NB4 (cell line): ENCODE measurements at regions not wholly inside any gene's neighbourhood (a gene's known extent, or its start where the extent isn't known, plus 50 kb on each side); places are given as distances from the start of the nearest gene placed in this dataset.

Experiments used
- DNase-seq: peaks from one replicate; pipeline ENCODE4 v3.0.0; 2010; ENCODE audit warnings: low read depth
- H3K4me3 ChIP-seq: one replicate; pipeline ENCODE4 v1.5.1; 2011; ENCODE audit warnings: mild to moderate bottlenecking, low read depth, low read length, moderate library complexity
- MYC ChIP-seq: IDR thresholded peaks from 2 replicates; pipeline ENCODE4 v1.6.1; 2011; ENCODE audit warnings: low read depth, low read length
- POLR2A ChIP-seq: IDR thresholded peaks from 2 replicates; pipeline ENCODE4 v1.6.1; 2011; ENCODE audit warnings: mild to moderate bottlenecking; ENCODE audit not compliant: insufficient read length; ENCODE audit errors: extremely low read depth
- TF ChIP-seq, protein P1 (sequence below): IDR thresholded peaks from one replicate; pipeline ENCODE4 v1.5.1; 2012; ENCODE audit warnings: low read depth, low read length
- TF ChIP-seq, protein P2 (sequence below): IDR thresholded peaks from 2 replicates; pipeline ENCODE4 v1.6.1; 2011; ENCODE audit warnings: low read depth, low read length

DNA sequence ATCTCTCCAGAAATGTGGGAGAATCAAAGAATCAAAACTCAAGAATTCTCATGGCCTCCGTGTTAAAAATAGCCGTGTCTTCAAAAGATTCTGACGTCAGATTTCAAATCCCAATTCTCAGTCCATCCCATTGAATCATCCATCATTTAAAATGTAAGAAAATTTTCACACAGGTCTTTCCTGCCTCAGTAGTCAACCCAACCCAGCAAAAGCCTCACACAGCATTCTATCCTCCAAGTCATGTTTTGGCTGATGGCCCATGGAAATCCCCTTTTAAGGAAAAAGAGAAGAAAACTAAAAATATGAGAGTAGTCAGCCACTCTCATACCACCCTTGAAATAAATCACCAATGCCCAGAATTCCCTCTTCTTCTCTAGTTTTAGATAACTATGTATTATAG is 211.8 kb downstream of the C1D start:
- H3K4me3 ChIP-seq, result no peak overlapping the region
- DNase-seq, result no peak
- TF ChIP-seq, protein P1, sequence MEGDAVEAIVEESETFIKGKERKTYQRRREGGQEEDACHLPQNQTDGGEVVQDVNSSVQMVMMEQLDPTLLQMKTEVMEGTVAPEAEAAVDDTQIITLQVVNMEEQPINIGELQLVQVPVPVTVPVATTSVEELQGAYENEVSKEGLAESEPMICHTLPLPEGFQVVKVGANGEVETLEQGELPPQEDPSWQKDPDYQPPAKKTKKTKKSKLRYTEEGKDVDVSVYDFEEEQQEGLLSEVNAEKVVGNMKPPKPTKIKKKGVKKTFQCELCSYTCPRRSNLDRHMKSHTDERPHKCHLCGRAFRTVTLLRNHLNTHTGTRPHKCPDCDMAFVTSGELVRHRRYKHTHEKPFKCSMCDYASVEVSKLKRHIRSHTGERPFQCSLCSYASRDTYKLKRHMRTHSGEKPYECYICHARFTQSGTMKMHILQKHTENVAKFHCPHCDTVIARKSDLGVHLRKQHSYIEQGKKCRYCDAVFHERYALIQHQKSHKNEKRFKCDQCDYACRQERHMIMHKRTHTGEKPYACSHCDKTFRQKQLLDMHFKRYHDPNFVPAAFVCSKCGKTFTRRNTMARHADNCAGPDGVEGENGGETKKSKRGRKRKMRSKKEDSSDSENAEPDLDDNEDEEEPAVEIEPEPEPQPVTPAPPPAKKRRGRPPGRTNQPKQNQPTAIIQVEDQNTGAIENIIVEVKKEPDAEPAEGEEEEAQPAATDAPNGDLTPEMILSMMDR, result no peak
- TF ChIP-seq, protein P2, sequence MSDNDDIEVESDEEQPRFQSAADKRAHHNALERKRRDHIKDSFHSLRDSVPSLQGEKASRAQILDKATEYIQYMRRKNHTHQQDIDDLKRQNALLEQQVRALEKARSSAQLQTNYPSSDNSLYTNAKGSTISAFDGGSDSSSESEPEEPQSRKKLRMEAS, result no peak
- TF ChIP-seq MYC (no peak), POLR2A (no peak)

DNA sequence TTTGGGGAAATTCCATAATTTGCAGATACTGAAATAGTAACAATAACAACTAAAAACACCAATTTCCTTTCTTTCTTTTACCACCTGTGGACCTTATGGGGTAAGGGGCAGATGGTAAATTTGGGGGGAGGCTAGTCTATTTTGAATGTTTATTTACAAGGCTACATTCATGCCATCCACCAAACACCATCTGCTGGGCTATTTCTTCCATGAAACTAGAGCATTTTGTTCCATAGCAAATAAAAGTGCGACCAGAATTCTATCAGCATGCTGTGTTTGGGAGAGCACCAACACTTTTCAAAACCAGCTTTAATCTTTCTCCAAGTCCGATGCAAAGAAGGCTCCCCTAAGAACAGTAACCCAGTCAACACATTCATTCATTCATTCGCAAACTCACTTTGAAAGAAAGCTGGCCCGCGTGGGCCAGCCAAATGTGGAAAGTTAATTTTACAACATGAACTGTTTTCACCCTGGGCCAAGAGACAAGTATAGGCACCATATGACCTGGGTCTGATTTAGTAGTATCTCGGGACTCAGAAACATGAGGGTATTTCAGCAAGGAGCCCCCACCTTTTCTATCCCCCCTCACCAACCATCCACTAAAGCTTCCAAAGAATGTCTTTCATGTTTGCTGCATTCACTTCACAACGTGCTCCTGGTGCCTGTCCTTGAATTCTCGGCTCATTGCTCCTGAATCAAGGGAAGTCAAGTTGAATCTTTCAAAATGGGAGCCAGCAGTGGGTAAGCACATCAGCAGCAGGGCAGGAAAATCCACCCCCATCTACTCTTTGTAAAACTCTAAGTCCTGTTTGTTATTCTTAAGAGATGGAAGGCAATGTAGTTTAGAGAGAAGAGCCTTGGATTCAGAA is 210.6 kb downstream of the C1D start:
- DNase-seq, result no peak
- TF ChIP-seq, protein P1, result no peak
- TF ChIP-seq, protein P2, result no peak
- TF ChIP-seq MYC, result no peak
- TF ChIP-seq POLR2A, result no peak
- H3K4me3 ChIP-seq, result no peak overlapping the region

GRCh38 chr2:67854103-67854743 is 208.6 kb downstream of the C1D start:
- DNase-seq, result no peak

DNA sequence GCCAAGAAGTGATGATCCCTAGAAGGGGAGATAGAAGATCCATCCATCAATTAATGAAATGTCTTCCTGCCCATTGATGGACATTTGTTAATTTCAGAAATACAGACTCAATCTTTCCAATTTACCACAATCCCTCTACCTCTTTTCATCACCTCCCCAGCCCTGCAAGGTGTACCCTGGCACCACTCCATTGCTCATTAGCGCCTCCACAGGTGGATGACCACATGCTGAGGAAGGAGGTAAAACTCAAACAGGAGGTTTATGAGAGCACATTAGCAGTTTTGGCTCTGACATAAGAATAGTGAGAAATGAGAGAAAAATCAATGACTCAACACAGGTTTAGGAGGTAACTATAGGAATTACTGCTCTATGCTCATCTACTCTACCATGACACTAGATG is 208.0 kb downstream of the C1D start:
- DNase-seq, result no peak
- TF ChIP-seq, protein P1, result peak; percentile 41
- TF ChIP-seq MYC, result no peak
- no peak overlapping the region for H3K4me3 ChIP-seq

More at GRCh38 chr2:67854103-67854743, 208.6 kb downstream of the C1D start:
- H3K4me3 ChIP-seq, result no peak overlapping the region
- TF ChIP-seq, protein P2, result no peak
- TF ChIP-seq MYC (no peak), POLR2A (no peak)
- TF ChIP-seq, protein P1, result no peak

GRCh38 chr2:67856866-67857265 is 205.9 kb downstream of the C1D start:
- TF ChIP-seq, protein P2, result no peak
- TF ChIP-seq, protein P1, result no peak
- TF ChIP-seq MYC (no peak), POLR2A (no peak)
- no peak for DNase-seq
- no peak overlapping the region for H3K4me3 ChIP-seq
